ENCODE measurements at regions not wholly inside any gene's neighbourhood (a gene's known extent, or its start where the extent isn't known, plus 50 kb on each side); places are given as distances from the start of the nearest gene placed in this dataset.

DNA sequence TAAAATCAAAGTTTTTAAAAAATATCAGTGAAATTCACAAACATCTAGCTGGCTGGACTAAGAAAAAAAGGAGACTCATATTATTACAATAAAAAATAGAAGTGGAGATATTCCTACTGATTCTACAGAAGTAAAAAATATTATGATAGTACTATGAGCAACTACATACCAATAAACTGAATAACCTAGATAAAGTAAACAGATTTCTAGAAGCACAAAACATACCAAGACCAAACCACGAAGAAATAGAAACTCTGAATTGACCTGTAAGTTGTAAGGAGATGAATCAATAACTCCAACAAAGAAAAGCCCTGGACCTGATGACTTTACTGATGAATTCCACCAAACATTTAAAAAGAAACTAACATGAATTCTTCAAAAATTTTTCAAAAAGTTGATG is 867.3 kb downstream of the PCDH18 start:
- no peak overlapping the region for H3K4me3 ChIP-seq (ENCODE audit: low read depth, low read length)
- no peak for DNase-seq (ENCODE audit: low read depth, low spot score)
- ChIA-PET POLR2A (no interaction called here), CTCF (no interaction called here)
- TF ChIP-seq, protein P1, sequence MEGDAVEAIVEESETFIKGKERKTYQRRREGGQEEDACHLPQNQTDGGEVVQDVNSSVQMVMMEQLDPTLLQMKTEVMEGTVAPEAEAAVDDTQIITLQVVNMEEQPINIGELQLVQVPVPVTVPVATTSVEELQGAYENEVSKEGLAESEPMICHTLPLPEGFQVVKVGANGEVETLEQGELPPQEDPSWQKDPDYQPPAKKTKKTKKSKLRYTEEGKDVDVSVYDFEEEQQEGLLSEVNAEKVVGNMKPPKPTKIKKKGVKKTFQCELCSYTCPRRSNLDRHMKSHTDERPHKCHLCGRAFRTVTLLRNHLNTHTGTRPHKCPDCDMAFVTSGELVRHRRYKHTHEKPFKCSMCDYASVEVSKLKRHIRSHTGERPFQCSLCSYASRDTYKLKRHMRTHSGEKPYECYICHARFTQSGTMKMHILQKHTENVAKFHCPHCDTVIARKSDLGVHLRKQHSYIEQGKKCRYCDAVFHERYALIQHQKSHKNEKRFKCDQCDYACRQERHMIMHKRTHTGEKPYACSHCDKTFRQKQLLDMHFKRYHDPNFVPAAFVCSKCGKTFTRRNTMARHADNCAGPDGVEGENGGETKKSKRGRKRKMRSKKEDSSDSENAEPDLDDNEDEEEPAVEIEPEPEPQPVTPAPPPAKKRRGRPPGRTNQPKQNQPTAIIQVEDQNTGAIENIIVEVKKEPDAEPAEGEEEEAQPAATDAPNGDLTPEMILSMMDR (IDR thresholded peaks at IDR 0.05; ENCODE audit: insufficient read depth, low read length, missing control alignments), result no peak

GRCh38 chr4:136662539-136662938 is 869.8 kb downstream of the PCDH18 start:
- no peak overlapping the region for H3K4me3 ChIP-seq (ENCODE audit: low read depth, low read length)
- DNase-seq (ENCODE audit: low read depth, low spot score), result no peak
- ChIA-PET CTCF (no interaction called here), POLR2A (no interaction called here)
- TF ChIP-seq, protein P1 (IDR thresholded peaks at IDR 0.05; ENCODE audit: insufficient read depth, low read length, missing control alignments), result no peak

DNA sequence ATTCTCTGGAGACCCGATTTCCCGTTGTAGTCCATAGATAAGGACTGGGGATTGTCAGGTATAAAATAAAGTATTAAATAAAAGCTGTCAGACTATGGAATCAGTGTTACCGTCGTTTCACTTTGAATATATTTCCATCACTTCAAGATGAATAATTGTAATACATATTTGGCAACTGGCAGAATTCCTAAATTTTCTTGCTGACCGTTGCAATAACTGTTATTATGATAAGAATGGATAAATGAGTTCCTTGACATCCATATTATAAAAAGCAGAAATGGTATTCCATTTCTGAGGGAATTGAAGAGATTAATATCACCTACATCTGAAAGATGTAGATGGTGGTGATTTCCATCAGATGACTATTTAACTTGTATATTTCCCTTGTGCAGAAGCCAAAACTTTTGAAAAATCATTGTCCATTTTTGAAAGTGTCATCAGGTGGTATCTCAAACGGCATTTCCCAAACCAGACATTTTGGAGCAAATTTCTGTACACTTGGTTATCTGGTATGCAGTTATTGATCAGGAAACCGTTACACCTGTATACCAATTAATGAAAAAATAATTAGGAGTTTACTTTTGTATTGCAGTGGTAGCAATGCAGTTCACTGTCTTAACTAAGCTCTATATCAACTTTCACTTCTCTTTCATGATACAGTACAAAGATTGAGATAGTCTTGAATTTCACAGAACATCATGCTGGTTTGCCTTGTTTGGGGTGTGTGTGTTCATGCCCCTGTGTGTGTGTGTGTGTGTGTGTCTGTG is 878.5 kb downstream of the PCDH18 start:
- ChIA-PET CTCF (no interaction called here), POLR2A (no interaction called here)
- DNase-seq (ENCODE audit: low read depth, low spot score), result no peak
- TF ChIP-seq, protein P1 (IDR thresholded peaks at IDR 0.05; ENCODE audit: insufficient read depth, low read length, missing control alignments), result no peak
- no peak overlapping the region for H3K4me3 ChIP-seq (ENCODE audit: low read depth, low read length)

- POLR2A ChIA-PET, result no interaction called here
- DNase-seq (ENCODE audit: low read depth, low spot score), result no peak
- CTCF ChIA-PET, result no interaction called here
- TF ChIP-seq, protein P1 (IDR thresholded peaks at IDR 0.05; ENCODE audit: insufficient read depth, low read length, missing control alignments), result no peak
- H3K4me3 ChIP-seq (ENCODE audit: low read depth, low read length), result no peak overlapping the region
Measured at GRCh38 chr4:136651932-136652331, 880.4 kb downstream of the PCDH18 start.

GRCh38 chr4:136651278-136651667 is 881.0 kb downstream of the PCDH18 start:
- TF ChIP-seq, protein P1 (IDR thresholded peaks at IDR 0.05; ENCODE audit: insufficient read depth, low read length, missing control alignments), result no peak
- ChIA-PET POLR2A (no interaction called here), CTCF (no interaction called here)
- no peak for DNase-seq (ENCODE audit: low read depth, low spot score)
- H3K4me3 ChIP-seq (ENCODE audit: low read depth, low read length), result no peak overlapping the region

GRCh38 chr4:136650541-136651277 is 881.6 kb downstream of the PCDH18 start:
- POLR2A ChIA-PET, result no interaction called here
- CTCF ChIA-PET, result no interaction called here
- TF ChIP-seq, protein P1 (IDR thresholded peaks at IDR 0.05; ENCODE audit: insufficient read depth, low read length, missing control alignments), result no peak
- no peak for DNase-seq (ENCODE audit: low read depth, low spot score)
- H3K4me3 ChIP-seq (ENCODE audit: low read depth, low read length), result no peak overlapping the region
